Osteocyte (in vitro differentiated cells): ENCODE measurements at regions not wholly inside any gene's neighbourhood (a gene's known extent, or its start where the extent isn't known, plus 50 kb on each side); places are given as distances from the start of the nearest gene placed in this dataset.

ENCODE experiments used
- DNase-seq: peaks from one replicate; pipeline ENCODE4 v3.0.0; 2021; ENCODE audit warnings: mixed read lengths; ENCODE audit not compliant: unreplicated experiment; ENCODE audit errors: extremely low spot score
- H3K27ac Mint-ChIP-seq: one replicate; pipeline ENCODE4 v1.8.0; 2021; ENCODE audit warnings: mild to moderate bottlenecking, mixed read lengths; ENCODE audit not compliant: unreplicated experiment
- H3K27me3 Mint-ChIP-seq: one replicate; pipeline ENCODE4 v1.8.0; 2021; ENCODE audit warnings: mixed read lengths; ENCODE audit not compliant: unreplicated experiment
- H3K36me3 Mint-ChIP-seq: one replicate; pipeline ENCODE4 v1.8.0; 2021; ENCODE audit warnings: mixed read lengths; ENCODE audit not compliant: unreplicated experiment
- H3K4me1 Mint-ChIP-seq: one replicate; pipeline ENCODE4 v1.8.0; 2021; ENCODE audit warnings: mixed read lengths; ENCODE audit not compliant: unreplicated experiment
- H3K4me3 Mint-ChIP-seq: one replicate; pipeline ENCODE4 v1.8.0; 2021; ENCODE audit warnings: mild to moderate bottlenecking, moderate library complexity, mixed read lengths; ENCODE audit not compliant: unreplicated experiment
- H3K9me3 Mint-ChIP-seq: one replicate; pipeline ENCODE4 v1.8.0; 2021; ENCODE audit warnings: mixed read lengths; ENCODE audit not compliant: unreplicated experiment
- TF ChIP-seq, protein P1 (sequence below): fragments of 200-600 bp; sonication (generic); IDR thresholded peaks from 2 replicates; pipeline ENCODE4 v1.5.0; 2021; ENCODE audit warnings: antibody characterized with exemption, mild to moderate bottlenecking, moderate library complexity

DNA sequence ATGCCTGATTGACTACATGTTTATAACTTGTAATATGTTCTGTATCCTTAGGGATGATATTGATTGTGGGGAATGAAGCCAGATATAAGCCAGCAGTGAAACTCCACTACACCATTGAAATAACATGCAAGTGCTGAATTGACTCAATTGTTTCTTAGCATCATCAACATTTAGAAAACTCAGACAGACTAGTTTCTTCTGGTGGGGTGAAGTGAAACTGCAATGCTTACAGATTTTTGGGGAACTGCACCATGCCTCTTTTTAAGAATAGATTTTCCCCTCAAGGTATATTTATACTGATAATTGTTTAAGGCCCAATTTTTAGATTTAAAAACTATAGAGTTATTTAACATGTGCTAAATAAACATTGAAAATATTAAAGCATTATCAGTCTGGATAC, 1044.6 kb upstream of the EYS start:
- Mint-ChIP-seq H3K27ac (no peak overlapping the region), H3K4me1 (no peaks in the 10 kb centered on the region), H3K9me3 (peaks cover 1% of the 10 kb centered on the region), H3K27me3 (no peaks in the 10 kb centered on the region), H3K4me3 (no peak overlapping the region), H3K36me3 (no peaks in the 10 kb centered on the region)
- TF ChIP-seq, protein P1, sequence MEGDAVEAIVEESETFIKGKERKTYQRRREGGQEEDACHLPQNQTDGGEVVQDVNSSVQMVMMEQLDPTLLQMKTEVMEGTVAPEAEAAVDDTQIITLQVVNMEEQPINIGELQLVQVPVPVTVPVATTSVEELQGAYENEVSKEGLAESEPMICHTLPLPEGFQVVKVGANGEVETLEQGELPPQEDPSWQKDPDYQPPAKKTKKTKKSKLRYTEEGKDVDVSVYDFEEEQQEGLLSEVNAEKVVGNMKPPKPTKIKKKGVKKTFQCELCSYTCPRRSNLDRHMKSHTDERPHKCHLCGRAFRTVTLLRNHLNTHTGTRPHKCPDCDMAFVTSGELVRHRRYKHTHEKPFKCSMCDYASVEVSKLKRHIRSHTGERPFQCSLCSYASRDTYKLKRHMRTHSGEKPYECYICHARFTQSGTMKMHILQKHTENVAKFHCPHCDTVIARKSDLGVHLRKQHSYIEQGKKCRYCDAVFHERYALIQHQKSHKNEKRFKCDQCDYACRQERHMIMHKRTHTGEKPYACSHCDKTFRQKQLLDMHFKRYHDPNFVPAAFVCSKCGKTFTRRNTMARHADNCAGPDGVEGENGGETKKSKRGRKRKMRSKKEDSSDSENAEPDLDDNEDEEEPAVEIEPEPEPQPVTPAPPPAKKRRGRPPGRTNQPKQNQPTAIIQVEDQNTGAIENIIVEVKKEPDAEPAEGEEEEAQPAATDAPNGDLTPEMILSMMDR, result no peak
- no peak for DNase-seq

GRCh38 chr6:66740346-66740745, 1033.3 kb upstream of the EYS start:
- no peaks in the 10 kb centered on the region for H3K27me3 Mint-ChIP-seq
- DNase-seq, result no peak
- no peak overlapping the region for H3K4me3 Mint-ChIP-seq
- H3K27ac Mint-ChIP-seq, result no peak overlapping the region
- peaks cover 6% of the 10 kb centered on the region for H3K9me3 Mint-ChIP-seq
- TF ChIP-seq, protein P1, result no peak
- H3K36me3 Mint-ChIP-seq, result no peaks in the 10 kb centered on the region
- peaks cover 10% of the 10 kb centered on the region for H3K4me1 Mint-ChIP-seq

GRCh38 chr6:66735106-66735890, 1028.3 kb upstream of the EYS start:
- H3K9me3 Mint-ChIP-seq, result peaks cover 8% of the 10 kb centered on the region
- no peaks in the 10 kb centered on the region for H3K27me3 Mint-ChIP-seq
- DNase-seq, result no peak
- peak overlapping the region; percentile 65 for H3K27ac Mint-ChIP-seq
- H3K4me1 Mint-ChIP-seq, result peaks cover 39% of the 10 kb centered on the region
- H3K4me3 Mint-ChIP-seq, result peak overlapping the region; percentile 27
- TF ChIP-seq, protein P1, result no peak
- no peaks in the 10 kb centered on the region for H3K36me3 Mint-ChIP-seq

DNA sequence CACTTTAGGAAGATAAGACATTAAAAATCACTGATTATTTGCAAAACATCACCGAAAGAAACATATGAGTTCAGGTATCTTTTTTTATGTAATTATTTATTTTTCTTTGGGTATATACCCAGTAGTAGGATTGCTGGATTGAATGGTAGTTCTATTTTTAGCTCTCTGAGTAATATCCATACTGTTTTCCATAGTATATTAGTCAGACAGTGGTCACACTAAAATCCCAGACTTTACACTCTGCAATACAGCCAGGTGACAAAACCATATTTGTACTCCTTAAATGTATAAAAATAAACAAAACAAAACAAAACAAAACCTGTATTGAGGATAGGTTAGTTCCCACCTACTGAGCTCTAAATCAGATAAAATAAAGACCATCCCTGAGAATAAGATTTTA, 1024.3 kb upstream of the EYS start:
- Mint-ChIP-seq H3K27ac (peak overlapping the region; percentile 1), H3K9me3 (peaks cover 8% of the 10 kb centered on the region), H3K4me1 (peaks cover 51% of the 10 kb centered on the region), H3K36me3 (no peaks in the 10 kb centered on the region), H3K27me3 (no peaks in the 10 kb centered on the region), H3K4me3 (no peak overlapping the region)
- TF ChIP-seq, protein P1, result no peak
- DNase-seq, result no peak

- H3K27me3 Mint-ChIP-seq, result no peaks in the 10 kb centered on the region
Measured at GRCh38 chr6:66725670-66726069, 1018.6 kb upstream of the EYS start.

More at GRCh38 chr6:66725670-66726069, 1018.6 kb upstream of the EYS start:
- TF ChIP-seq, protein P1, result no peak
- Mint-ChIP-seq H3K9me3 (peaks cover 7% of the 10 kb centered on the region), H3K4me1 (peaks cover 17% of the 10 kb centered on the region), H3K36me3 (no peaks in the 10 kb centered on the region), H3K27ac (no peak overlapping the region), H3K4me3 (no peak overlapping the region)
- DNase-seq, result no peak
